Testis (tissue), 2 donors: ENCODE measurements at regions not wholly inside any gene's neighbourhood (a gene's known extent, or its start where the extent isn't known, plus 50 kb on each side); places are given as distances from the start of the nearest gene placed in this dataset.

Experiments
- CTCF ChIP-seq, 3 experiments: fragments of 450-650 bp in 2 of 3; fragments of 200-600 bp in 1 of 3; sonication (generic) in 1 of 3; IDR thresholded peaks; one replicate each; pipeline ENCODE4 v1.5.1; 2016 to 2019; ENCODE audit warnings: antibody characterized with exemption in 3 of 3, mild to moderate bottlenecking in 2 of 3, moderate library complexity in 1 of 3
- POLR2A ChIP-seq: fragments of 450-650 bp; IDR thresholded peaks from one replicate; pipeline ENCODE4 v1.6.1; 2017; ENCODE audit warnings: antibody characterized with exemption, mild to moderate bottlenecking, moderate library complexity

- TF ChIP-seq CTCF (IDR thresholded peaks at IDR 0.05) (no peak), POLR2A (no peak)
Observed at GRCh38 chr4:86531440-86531839, 62.7 kb upstream of the PTPN13 start.
